Neural crest cell (in vitro differentiated cells): ENCODE measurements at regions not wholly inside any gene's neighbourhood (a gene's known extent, or its start where the extent isn't known, plus 50 kb on each side); places are given as distances from the start of the nearest gene placed in this dataset.

ENCODE experiments used
- DNase-seq: peaks from one replicate; pipeline ENCODE4 v3.0.0; 2021; ENCODE audit warnings: low read depth, mixed read lengths, low spot score
- H3K27ac Mint-ChIP-seq: one replicate; pipeline ENCODE4 v1.8.0; 2021; ENCODE audit warnings: mild to moderate bottlenecking, mixed read lengths; ENCODE audit not compliant: unreplicated experiment
- H3K27me3 Mint-ChIP-seq: 2 replicates; pipeline ENCODE4 v1.8.0; 2021; ENCODE audit warnings: low read depth, mild to moderate bottlenecking, mixed read lengths
- H3K36me3 Mint-ChIP-seq: 2 replicates; pipeline ENCODE4 v1.8.0; 2021; ENCODE audit warnings: low read depth, mild to moderate bottlenecking, mixed read lengths
- H3K4me1 Mint-ChIP-seq: 2 replicates; pipeline ENCODE4 v1.8.0; 2021; ENCODE audit warnings: mixed read lengths
- H3K4me3 Mint-ChIP-seq: one replicate; pipeline ENCODE4 v1.8.0; 2021; ENCODE audit warnings: mild to moderate bottlenecking, mixed read lengths
- H3K9me3 Mint-ChIP-seq: 2 replicates; pipeline ENCODE4 v1.8.0; 2021; ENCODE audit warnings: mixed read lengths
- CTCF ChIP-seq: fragments of 200-600 bp; sonication (generic); conservative IDR thresholded peaks from 2 replicates; pipeline ENCODE4 v1.5.0; 2021; ENCODE audit warnings: antibody characterized with exemption, mild to moderate bottlenecking

- Mint-ChIP-seq H3K27ac (no peak overlapping the region), H3K4me1 (peaks cover 5% of the 10 kb centered on the region), H3K27me3 (no peaks in the 10 kb centered on the region), H3K9me3 (peaks cover 5% of the 10 kb centered on the region), H3K36me3 (peaks cover 4% of the 10 kb centered on the region), H3K4me3 (no peak overlapping the region)
- no peak for TF ChIP-seq CTCF
- DNase-seq = no peak
These were observed 60.7 kb upstream of the NFKB1 start for GRCh38 chr4:102440498-102440897.

DNA sequence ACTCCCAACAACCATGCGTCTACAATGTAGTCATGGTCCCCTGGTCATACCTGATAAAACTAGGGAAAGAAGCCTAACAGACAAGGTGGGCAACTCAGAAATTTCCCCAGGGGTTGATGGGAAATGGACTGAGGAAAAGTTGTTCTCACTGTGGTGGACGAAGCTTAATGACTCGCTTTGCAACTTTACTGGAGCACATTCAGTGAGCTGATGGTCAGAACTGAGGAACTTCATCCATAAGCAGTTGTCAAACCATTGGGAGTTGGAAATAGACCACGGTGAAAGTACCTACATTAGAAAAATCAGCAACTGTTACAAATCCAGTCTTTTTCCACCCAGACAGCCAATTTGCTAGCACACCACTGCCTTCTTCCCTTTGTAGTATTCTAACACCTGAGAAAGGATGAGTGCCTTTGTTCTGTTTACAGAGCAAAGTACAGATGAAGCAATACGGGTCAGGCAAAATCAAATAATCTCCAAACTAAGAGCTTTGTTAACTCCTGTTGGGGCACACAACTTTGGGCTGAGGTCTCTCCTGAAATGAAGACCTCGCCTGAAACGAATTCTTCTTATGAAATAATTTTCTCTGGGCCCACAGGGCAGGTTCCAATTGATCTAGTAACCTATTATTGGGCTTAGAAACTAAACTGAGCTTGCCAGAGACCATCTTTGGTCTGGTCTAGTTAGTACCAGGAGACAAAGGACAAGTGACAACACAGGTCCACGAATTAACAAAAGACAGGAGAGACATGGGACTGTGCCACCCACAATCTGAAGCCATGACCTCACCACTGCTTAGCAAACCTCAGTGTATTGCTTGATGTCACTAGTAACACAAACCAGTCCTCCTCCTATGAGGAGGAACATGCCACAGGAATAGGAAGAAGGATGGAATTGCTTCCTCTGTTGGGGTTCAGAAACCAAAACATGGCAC lies 58.9 kb upstream of the NFKB1 start:
- TF ChIP-seq CTCF = no peak
- H3K27me3 Mint-ChIP-seq = no peaks in the 10 kb centered on the region
- peaks cover 5% of the 10 kb centered on the region for H3K4me1 Mint-ChIP-seq
- H3K27ac Mint-ChIP-seq = no peak overlapping the region
- H3K9me3 Mint-ChIP-seq = no peaks in the 10 kb centered on the region
- no peaks in the 10 kb centered on the region for H3K36me3 Mint-ChIP-seq
- no peak overlapping the region for H3K4me3 Mint-ChIP-seq
- no peak for DNase-seq

DNA sequence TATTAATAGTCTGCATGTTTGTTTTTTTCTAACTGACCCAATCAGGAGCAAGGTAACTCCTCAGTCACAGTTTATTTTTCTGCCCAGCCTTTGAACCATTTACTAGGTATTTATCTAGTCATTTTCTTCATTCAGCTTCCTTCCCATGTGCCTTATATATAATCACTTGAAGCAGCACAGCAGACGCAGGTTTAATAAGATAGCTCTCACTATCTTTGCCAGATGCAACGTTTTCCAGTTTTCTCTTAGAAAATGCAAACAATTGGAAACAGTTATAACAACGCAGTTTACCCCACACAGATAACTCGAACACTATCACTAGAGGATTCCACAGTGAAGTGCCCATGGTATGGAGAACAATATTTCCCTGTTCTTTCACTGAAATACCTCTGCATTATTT lies 56.4 kb upstream of the NFKB1 start:
- Mint-ChIP-seq H3K4me1 (no peaks in the 10 kb centered on the region), H3K27ac (no peak overlapping the region)

GRCh38 chr4:102445213-102445612 lies 55.9 kb upstream of the NFKB1 start:
- no peak for DNase-seq
- Mint-ChIP-seq H3K9me3 (no peaks in the 10 kb centered on the region), H3K36me3 (no peaks in the 10 kb centered on the region), H3K27me3 (no peaks in the 10 kb centered on the region), H3K4me1 (no peaks in the 10 kb centered on the region), H3K4me3 (no peak overlapping the region), H3K27ac (no peak overlapping the region)
- no peak for TF ChIP-seq CTCF

More for the DNA sequence above, 56.4 kb upstream of the NFKB1 start:
- Mint-ChIP-seq H3K9me3 (no peaks in the 10 kb centered on the region), H3K27me3 (no peaks in the 10 kb centered on the region), H3K4me3 (no peak overlapping the region), H3K36me3 (no peaks in the 10 kb centered on the region)
- DNase-seq = no peak
- no peak for TF ChIP-seq CTCF

- H3K36me3 Mint-ChIP-seq = no peaks in the 10 kb centered on the region
- H3K27me3 Mint-ChIP-seq = no peaks in the 10 kb centered on the region
- H3K4me3 Mint-ChIP-seq = no peak overlapping the region
- H3K27ac Mint-ChIP-seq = no peak overlapping the region
- DNase-seq = no peak
- no peaks in the 10 kb centered on the region for H3K9me3 Mint-ChIP-seq
- no peaks in the 10 kb centered on the region for H3K4me1 Mint-ChIP-seq
- TF ChIP-seq CTCF = no peak
These were observed 53.7 kb upstream of the NFKB1 start for GRCh38 chr4:102447413-102447812.
